ENCODE measurements at regions not wholly inside any gene's neighbourhood (a gene's known extent, or its start where the extent isn't known, plus 50 kb on each side); places are given as distances from the start of the nearest gene placed in this dataset.

DNA sequence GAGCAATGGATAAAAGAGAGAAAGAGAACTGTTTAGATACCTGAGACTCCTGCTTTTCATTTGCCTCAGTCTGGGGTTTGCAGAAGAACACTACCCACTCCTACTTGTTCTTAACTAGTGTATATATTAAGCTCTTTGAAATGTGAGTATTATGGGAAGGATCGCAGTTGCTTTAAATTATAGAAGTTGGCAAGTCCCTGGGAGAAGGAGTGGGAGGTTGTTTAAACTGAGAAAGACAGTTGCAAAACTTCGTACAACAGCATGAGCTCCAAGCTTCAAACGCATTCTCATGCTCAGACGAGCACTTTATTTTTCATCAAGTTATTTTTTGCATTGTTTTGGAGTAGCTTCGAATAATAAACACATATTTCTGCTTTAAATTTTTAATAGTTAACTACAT, 88.1 kb upstream of the C1QTNF7 start:
- Mint-ChIP-seq H3K4me3 (no peak overlapping the region), H3K27me3 (ENCODE audit: insufficient read depth, low read depth, poor library complexity) (peaks cover 2% of the 10 kb centered on the region), H3K36me3 (ENCODE audit: low read depth) (no peaks in the 10 kb centered on the region), H3K27ac (no peak overlapping the region), H3K4me1 (peaks cover 10% of the 10 kb centered on the region; the same call in 2 of the 3 replicates), H3K9me3 (no peaks in the 10 kb centered on the region)
- DNase-seq (ENCODE audit: low spot score) (no peak), ATAC-seq (no peak)
- H3K4me1 ChIP-seq (ENCODE audit: insufficient read depth), result no peaks in the 10 kb centered on the region; the same call in 1 of the 2 replicates
- no peak for TF ChIP-seq JUNB (IDR thresholded peaks at IDR 0.05; ENCODE audit: unreplicated experiment)
- TF ChIP-seq ZNF331 (CRISPR knock-in tag; IDR thresholded peaks at IDR 0.05; ENCODE audit: low read depth), result no peak
- no peak for TF ChIP-seq ZNF114 (CRISPR knock-in tag; IDR thresholded peaks at IDR 0.05)
- TF ChIP-seq, protein P1, sequence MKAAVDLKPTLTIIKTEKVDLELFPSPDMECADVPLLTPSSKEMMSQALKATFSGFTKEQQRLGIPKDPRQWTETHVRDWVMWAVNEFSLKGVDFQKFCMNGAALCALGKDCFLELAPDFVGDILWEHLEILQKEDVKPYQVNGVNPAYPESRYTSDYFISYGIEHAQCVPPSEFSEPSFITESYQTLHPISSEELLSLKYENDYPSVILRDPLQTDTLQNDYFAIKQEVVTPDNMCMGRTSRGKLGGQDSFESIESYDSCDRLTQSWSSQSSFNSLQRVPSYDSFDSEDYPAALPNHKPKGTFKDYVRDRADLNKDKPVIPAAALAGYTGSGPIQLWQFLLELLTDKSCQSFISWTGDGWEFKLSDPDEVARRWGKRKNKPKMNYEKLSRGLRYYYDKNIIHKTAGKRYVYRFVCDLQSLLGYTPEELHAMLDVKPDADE (IDR thresholded peaks at IDR 0.05), result no peak
- TF ChIP-seq POLR2AphosphoS5 (IDR thresholded peaks at IDR 0.05; ENCODE audit: low read depth), result no peak
- TF ChIP-seq EZH2phosphoT487 (IDR thresholded peaks at IDR 0.05; ENCODE audit: unreplicated experiment), result no peak
- TF ChIP-seq CREB1 (CRISPR knock-in tag; IDR thresholded peaks at IDR 0.05; ENCODE audit: low read depth), result no peak
- no peak for TF ChIP-seq STAT1 (IDR thresholded peaks at IDR 0.05; ENCODE audit: unreplicated experiment)
- no peak for TF ChIP-seq REST (IDR thresholded peaks at IDR 0.05; ENCODE audit: unreplicated experiment)
- TF ChIP-seq NANOG (IDR thresholded peaks at IDR 0.05; ENCODE audit: borderline replicate concordance), result no peak
- no peak for TF ChIP-seq ZNF462 (CRISPR knock-in tag; IDR thresholded peaks at IDR 0.05)
- TF ChIP-seq, protein P2, sequence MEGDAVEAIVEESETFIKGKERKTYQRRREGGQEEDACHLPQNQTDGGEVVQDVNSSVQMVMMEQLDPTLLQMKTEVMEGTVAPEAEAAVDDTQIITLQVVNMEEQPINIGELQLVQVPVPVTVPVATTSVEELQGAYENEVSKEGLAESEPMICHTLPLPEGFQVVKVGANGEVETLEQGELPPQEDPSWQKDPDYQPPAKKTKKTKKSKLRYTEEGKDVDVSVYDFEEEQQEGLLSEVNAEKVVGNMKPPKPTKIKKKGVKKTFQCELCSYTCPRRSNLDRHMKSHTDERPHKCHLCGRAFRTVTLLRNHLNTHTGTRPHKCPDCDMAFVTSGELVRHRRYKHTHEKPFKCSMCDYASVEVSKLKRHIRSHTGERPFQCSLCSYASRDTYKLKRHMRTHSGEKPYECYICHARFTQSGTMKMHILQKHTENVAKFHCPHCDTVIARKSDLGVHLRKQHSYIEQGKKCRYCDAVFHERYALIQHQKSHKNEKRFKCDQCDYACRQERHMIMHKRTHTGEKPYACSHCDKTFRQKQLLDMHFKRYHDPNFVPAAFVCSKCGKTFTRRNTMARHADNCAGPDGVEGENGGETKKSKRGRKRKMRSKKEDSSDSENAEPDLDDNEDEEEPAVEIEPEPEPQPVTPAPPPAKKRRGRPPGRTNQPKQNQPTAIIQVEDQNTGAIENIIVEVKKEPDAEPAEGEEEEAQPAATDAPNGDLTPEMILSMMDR (conservative IDR thresholded peaks at IDR 0.05; ENCODE audit: low read depth in 2 of 2), result no peak
- TF ChIP-seq EZH2 (IDR thresholded peaks at IDR 0.05; ENCODE audit: low read depth, unreplicated experiment), result no peak
- H3F3A ChIP-seq (replicated peaks; ENCODE audit: low read depth), result no peaks in the 10 kb centered on the region
- H3K4me2 ChIP-seq, result no peak overlapping the region
- no peak overlapping the region for H3K4me3 ChIP-seq
- H3K36me3 ChIP-seq (ENCODE audit: insufficient read depth), result no peaks in the 10 kb centered on the region
- no peaks in the 10 kb centered on the region for H3K79me2 ChIP-seq (replicated peaks; ENCODE audit: insufficient read depth)
- H3K27ac ChIP-seq (ENCODE audit: low read depth), result no peak overlapping the region
- H3K9me2 ChIP-seq (ENCODE audit: insufficient read depth), result peaks cover 9% of the 10 kb centered on the region
- H2AFZ ChIP-seq, result no peak overlapping the region
- H4K20me1 ChIP-seq (replicated peaks; ENCODE audit: insufficient read depth), result no peaks in the 10 kb centered on the region
- no peaks in the 10 kb centered on the region for H3K27me3 ChIP-seq (ENCODE audit: insufficient read depth)
